ENCODE measurements at regions not wholly inside any gene's neighbourhood (a gene's known extent, or its start where the extent isn't known, plus 50 kb on each side); places are given as distances from the start of the nearest gene placed in this dataset.
"Not testable (repeated sequence)": the region's sequence is repeated elsewhere in the genome, so short reads cannot be mapped to it uniquely, and the experiment has no call there.

DNA sequence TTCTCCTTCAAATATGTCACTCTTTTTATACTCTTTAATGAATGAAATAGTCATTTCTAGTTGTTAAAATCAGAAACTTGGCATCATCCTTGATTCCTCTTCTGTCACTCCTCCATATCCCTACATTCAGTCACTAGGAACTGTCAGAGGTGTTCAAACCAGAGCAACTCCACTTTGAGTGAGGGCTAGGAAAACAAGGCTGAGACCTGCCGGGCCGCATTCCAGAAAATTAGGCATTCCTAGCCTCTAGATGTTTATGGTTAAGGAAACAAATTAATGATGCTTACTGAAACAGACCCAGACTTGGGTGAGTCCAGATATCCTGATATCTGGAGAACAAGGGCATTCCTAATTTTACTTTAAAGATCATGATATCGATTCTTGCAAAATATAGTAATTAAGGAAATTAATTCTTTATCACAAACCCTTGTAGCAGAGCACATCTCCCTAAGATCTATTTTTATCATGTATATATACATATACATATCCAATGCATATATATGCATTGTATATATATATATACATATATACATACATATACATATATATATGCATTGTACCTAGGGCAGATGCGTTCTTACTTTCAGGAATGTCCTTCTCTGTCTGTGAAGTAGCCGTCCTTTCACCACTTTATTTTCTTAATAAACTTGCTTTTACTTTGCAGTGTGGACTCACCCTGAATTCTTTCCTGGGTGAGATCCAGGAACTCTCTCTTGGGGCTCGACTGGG lies 98.4 kb upstream of the GC start:
- H3K9me3 Mint-ChIP-seq = no peaks in the 10 kb centered on the region
- no peaks in the 10 kb centered on the region for H3K27me3 Mint-ChIP-seq
- H3K36me3 Mint-ChIP-seq (ENCODE audit: low read depth) = no peaks in the 10 kb centered on the region
- no peaks in the 10 kb centered on the region for H3K4me1 Mint-ChIP-seq
- no peak for DNase-seq
- H3K27ac Mint-ChIP-seq = no peak overlapping the region
- CTCF ChIA-PET = no interaction called here
- H3K4me3 Mint-ChIP-seq = no peak overlapping the region
- POLR2A ChIA-PET = no interaction called here

DNA sequence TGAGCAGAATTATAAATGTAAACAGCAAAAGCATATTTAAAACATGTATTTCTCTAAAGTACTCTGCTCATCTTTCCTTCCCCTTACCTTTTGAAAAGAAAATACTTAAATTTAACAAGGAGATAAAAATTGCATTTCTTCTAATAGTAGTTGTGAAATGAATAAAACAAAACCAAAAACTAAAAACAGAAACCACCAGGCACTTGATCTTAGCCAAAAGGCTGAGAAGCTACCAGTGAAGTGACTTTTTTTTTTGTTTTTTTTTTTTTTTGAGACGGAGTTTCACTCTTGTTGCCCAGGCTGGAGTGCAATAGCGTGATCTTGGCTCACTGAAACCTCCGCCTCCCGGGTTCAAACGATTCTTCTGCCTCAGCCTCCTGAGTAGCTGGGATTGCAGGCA lies 116.5 kb upstream of the GC start:
- H3K4me3 Mint-ChIP-seq; H3K9me3 Mint-ChIP-seq; H3K27ac Mint-ChIP-seq; H3K4me1 Mint-ChIP-seq; H3K36me3 Mint-ChIP-seq (ENCODE audit: low read depth); DNase-seq; CTCF ChIA-PET; POLR2A ChIA-PET; H3K27me3 Mint-ChIP-seq: not testable (repeated sequence)

DNA sequence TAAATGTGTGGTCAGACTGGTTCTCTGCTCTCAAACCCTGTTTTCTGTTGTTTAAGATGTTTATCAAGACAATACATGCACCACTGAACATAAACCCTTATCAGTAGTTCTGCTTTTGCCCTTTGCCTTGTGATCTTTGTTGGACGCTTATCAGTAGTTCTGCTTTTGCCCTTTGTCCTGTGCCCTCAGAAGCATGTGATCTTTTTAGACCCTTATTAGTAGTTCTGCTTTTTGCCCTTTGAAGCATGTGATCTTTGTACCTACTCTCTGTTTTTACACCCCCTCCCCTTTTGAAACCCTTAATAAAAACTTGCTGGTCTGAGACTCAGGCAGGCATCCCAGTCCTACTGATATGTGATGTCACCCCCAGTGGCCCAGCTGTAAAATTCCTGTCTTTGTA lies 121.7 kb upstream of the GC start:
- CTCF ChIA-PET; H3K4me3 Mint-ChIP-seq; H3K36me3 Mint-ChIP-seq (ENCODE audit: low read depth); POLR2A ChIA-PET; H3K27ac Mint-ChIP-seq; DNase-seq; H3K4me1 Mint-ChIP-seq; H3K27me3 Mint-ChIP-seq; H3K9me3 Mint-ChIP-seq: not testable (repeated sequence)

DNA sequence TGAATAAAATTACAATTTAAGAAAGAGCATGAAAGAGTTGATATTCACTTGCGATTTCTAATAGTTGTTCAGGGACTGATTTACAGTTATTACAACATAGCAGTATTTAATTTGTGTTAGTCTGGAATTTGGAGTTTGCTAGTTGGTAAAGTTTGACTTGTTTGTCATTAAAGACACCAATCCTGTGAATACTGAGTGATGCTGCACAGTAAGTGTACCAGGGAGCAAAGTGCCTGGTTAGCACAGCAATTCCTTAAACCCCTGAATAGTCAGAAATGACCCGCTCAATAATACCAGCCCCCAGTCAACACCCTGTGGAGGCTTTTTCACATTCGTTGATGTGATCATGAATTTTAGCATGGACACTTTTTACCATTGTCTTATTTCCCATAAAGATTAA lies 122.2 kb upstream of the GC start:
- POLR2A ChIA-PET = no interaction called here
- DNase-seq = no peak
- no peak overlapping the region for H3K27ac Mint-ChIP-seq
- H3K27me3 Mint-ChIP-seq = no peaks in the 10 kb centered on the region
- H3K9me3 Mint-ChIP-seq = peaks cover 4% of the 10 kb centered on the region
- H3K4me1 Mint-ChIP-seq = no peaks in the 10 kb centered on the region
- no peak overlapping the region for H3K4me3 Mint-ChIP-seq
- no peaks in the 10 kb centered on the region for H3K36me3 Mint-ChIP-seq (ENCODE audit: low read depth)
- CTCF ChIA-PET = no interaction called here

DNA sequence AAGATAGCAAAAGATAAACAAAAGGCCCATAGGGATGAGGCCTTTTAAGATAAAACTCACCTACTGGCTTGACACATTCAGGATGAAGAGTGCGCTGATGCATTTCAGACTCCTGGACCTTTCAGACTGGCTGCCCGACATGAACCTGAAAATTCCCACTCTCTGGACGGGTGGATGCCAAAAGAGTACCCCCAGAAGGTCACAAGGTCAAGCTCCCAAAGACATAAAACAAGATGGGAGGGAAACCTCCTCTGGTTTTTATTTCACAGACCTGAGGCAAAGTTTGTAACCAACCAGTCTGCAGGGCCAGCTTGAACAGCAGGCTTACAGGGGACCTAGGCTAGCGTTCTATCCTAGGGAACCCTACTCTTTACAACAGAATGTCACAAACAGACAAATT lies 123.2 kb upstream of the GC start:
- DNase-seq = no peak
- POLR2A ChIA-PET = no interaction called here

DNA sequence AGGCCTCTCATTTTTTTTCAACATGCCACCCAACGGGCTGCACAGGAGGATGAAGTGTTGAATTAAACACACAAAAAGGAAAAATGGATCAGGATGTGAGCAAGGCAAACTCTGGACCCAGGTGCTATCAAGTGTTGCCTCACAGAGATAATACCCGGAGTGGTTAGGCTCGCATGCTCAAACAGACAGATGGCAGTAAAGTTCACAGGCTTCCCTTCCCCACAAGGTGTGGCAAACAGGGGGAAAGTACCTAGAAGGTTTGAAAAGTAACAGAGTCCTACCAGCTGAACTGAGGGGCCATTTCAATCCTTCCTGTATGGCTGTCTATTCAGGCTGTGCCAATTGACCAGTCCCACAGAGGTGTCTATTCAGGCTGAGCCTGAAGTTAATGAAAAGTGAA lies 123.9 kb upstream of the GC start:
- ChIA-PET POLR2A (no interaction called here), CTCF (no interaction called here)
- no peaks in the 10 kb centered on the region for H3K36me3 Mint-ChIP-seq (ENCODE audit: low read depth)
- no peak overlapping the region for H3K4me3 Mint-ChIP-seq
- no peaks in the 10 kb centered on the region for H3K4me1 Mint-ChIP-seq
- no peak for DNase-seq
- peaks cover 4% of the 10 kb centered on the region for H3K9me3 Mint-ChIP-seq
- H3K27me3 Mint-ChIP-seq = no peaks in the 10 kb centered on the region
- H3K27ac Mint-ChIP-seq = no peak overlapping the region

More for the DNA sequence above, 123.2 kb upstream of the GC start:
- H3K27ac Mint-ChIP-seq = no peak overlapping the region
- no peaks in the 10 kb centered on the region for H3K4me1 Mint-ChIP-seq
- H3K27me3 Mint-ChIP-seq = no peaks in the 10 kb centered on the region
- no peak overlapping the region for H3K4me3 Mint-ChIP-seq
- CTCF ChIA-PET = no interaction called here
- peaks cover 4% of the 10 kb centered on the region for H3K9me3 Mint-ChIP-seq
- no peaks in the 10 kb centered on the region for H3K36me3 Mint-ChIP-seq (ENCODE audit: low read depth)

DNA sequence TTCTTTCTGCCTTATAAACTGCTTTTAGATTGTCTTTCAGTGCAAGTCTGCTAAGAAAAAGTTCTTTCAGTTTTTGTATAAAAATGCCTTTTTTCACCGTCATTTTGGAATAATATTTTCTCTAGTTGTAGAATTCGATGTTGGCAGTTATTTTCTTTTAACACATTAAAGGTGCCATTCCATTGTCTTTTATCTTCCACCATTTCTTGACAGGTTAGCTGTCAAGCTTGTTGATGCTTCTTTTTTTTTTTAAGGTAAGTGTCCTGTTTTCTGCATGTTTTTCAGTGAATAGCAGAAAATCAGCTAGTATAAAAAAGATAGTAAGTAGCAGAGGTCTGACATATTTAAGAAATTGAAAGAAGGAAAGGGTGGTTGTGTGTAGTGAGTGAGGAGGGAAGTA lies 118.5 kb upstream of the NPFFR2 start:
- CTCF ChIA-PET = no interaction called here
- Mint-ChIP-seq H3K4me3 (no peak overlapping the region), H3K4me1 (no peaks in the 10 kb centered on the region), H3K27me3 (no peaks in the 10 kb centered on the region), H3K9me3 (no peaks in the 10 kb centered on the region), H3K36me3 (ENCODE audit: low read depth) (no peaks in the 10 kb centered on the region), H3K27ac (no peak overlapping the region)
- POLR2A ChIA-PET = no interaction called here
- no peak for DNase-seq

DNA sequence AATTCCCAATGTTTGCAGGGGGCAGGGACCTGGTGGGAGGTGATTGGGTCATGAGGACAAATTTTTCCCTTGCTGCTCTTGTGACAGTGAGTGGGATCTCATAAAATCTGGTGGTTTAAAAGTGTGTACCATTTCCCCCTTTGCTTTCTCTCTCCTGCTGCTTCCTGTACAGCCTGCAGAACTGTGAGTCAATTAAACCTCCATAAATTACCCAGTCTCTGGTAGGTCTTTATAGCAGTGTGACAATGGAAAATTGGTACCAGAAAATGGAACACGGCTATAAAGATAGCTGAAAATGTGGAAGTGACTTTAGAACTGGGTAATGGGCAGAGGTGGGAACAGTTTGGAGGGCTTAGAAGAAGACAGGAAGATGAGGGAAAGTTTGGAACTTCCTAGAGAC lies 108.7 kb upstream of the NPFFR2 start:
- POLR2A ChIA-PET = no interaction called here
- no peaks in the 10 kb centered on the region for H3K36me3 Mint-ChIP-seq (ENCODE audit: low read depth)

DNA sequence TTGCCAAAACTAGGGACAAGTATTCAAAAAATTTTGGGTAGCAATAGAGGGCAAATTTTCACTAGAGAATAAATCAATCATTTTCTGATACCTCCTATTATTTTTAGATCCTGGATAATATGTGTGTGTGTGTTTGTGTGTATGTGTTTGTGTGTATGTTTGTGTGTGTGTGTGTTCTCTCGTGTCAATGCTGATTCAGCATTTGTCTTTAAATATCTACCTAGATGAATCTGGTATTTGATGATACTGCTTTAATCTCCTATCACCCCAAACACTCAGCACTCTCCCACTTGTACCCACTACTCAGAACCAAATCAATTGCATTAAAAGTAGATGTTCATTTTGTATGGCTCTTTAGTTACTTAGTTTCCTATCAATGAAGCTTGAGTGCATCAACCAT lies 101.3 kb upstream of the NPFFR2 start:
- Mint-ChIP-seq H3K36me3 (ENCODE audit: low read depth) (no peaks in the 10 kb centered on the region), H3K4me3 (no peak overlapping the region), H3K9me3 (no peaks in the 10 kb centered on the region), H3K4me1 (no peaks in the 10 kb centered on the region), H3K27ac (no peak overlapping the region), H3K27me3 (no peaks in the 10 kb centered on the region)
- DNase-seq = no peak
- POLR2A ChIA-PET = no interaction called here
- CTCF ChIA-PET = no interaction called here

More for the DNA sequence above, 108.7 kb upstream of the NPFFR2 start:
- Mint-ChIP-seq H3K4me3 (no peak overlapping the region), H3K27ac (no peak overlapping the region), H3K9me3 (no peaks in the 10 kb centered on the region), H3K4me1 (no peaks in the 10 kb centered on the region), H3K27me3 (no peaks in the 10 kb centered on the region)
- CTCF ChIA-PET = interaction anchor here (0.8 kb wide), 1 partner anchor 133 kb away, joined by 3 read pairs; no protein-coding TSS in a partner anchor
- no peak for DNase-seq

DNA sequence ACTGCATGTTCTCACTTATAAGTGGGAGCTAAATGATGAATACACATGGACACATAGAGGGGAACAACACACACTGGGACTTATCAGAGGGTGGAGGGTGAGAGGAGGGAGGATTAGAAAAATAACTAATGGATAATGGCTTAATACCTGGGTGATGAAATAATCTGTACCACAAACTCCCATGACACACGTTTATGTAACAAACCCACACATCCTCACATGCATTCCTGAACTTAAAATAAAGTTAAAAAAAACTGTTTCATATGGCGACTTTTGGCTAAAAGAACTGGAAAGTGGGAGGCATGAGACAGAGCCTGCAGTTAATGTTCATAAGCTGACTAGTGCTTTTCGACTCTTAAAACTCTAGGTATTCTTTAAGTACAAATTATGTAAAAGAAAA lies 98.9 kb upstream of the NPFFR2 start:
- H3K27ac Mint-ChIP-seq = no peak overlapping the region
- POLR2A ChIA-PET = no interaction called here

DNA sequence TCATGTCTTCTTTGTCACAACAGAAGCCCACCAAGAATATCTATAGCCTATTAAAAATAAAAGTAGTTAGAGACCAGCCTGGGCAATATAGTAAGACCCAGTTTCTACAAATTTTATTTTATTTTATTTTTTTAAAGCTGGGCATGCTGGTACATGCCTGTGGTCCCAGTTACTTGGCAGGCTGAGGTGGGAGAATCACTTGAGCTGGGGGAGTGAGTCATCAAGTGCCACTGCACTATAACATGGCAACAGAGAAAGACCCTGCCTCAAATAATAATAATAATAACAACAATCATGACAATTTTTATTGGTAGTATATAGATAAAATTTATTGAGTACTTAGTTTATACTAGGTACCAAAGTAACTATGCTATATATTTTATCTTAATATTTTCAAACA lies 93.0 kb upstream of the NPFFR2 start:
- H3K27ac Mint-ChIP-seq = no peak overlapping the region
- H3K36me3 Mint-ChIP-seq (ENCODE audit: low read depth) = no peaks in the 10 kb centered on the region
- POLR2A ChIA-PET = no interaction called here
- CTCF ChIA-PET = no interaction called here
- H3K27me3 Mint-ChIP-seq = no peaks in the 10 kb centered on the region
- H3K9me3 Mint-ChIP-seq = no peaks in the 10 kb centered on the region
- DNase-seq = no peak
- no peaks in the 10 kb centered on the region for H3K4me1 Mint-ChIP-seq
- H3K4me3 Mint-ChIP-seq = no peak overlapping the region

More for the DNA sequence above, 98.9 kb upstream of the NPFFR2 start:
- DNase-seq = no peak
- CTCF ChIA-PET = no interaction called here
- H3K9me3 Mint-ChIP-seq = no peaks in the 10 kb centered on the region
- no peaks in the 10 kb centered on the region for H3K4me1 Mint-ChIP-seq
- H3K36me3 Mint-ChIP-seq (ENCODE audit: low read depth) = no peaks in the 10 kb centered on the region
- no peak overlapping the region for H3K4me3 Mint-ChIP-seq
- H3K27me3 Mint-ChIP-seq = no peaks in the 10 kb centered on the region

DNA sequence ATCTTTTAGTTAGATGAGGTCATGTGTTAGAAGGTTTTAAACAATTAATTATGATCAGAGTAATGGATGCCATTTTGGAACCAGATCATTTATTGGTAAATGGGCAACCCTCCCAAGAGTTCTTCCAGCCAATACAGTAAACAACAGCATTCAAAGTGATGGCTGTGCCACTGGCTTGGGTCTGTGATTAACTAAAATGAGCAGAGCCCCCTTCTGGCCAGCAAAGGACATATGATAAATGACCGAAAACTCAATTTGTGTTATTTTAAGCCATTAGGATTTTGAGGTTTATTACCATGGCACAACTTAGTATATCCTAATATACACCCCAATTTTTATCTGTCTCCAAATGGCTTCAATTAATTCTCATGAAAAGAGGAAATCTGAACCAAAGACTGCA lies 90.8 kb upstream of the NPFFR2 start:
- CTCF ChIA-PET = no interaction called here

DNA sequence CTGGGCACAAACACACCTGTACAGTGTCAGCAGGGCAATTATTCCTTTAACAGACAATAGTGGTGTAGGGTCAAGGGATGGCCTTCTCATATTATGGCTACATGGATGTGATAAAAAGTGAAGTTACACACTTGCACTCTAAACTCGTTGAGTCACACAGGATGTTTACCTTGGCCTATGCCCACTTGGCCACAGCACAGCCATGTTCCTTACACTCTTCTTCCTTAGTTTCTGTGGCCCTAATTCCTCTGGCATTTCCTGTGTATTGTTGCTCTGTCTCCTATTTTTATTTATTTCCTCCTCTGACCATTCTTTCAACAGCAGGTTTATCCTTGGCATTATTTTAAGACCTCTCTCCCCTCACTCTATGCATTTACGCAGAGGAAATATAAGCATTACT lies 86.8 kb upstream of the NPFFR2 start:
- peaks cover 9% of the 10 kb centered on the region for H3K9me3 Mint-ChIP-seq
- H3K27ac Mint-ChIP-seq = no peak overlapping the region
- no peaks in the 10 kb centered on the region for H3K4me1 Mint-ChIP-seq
- no peak for DNase-seq
- POLR2A ChIA-PET = no interaction called here
- no peaks in the 10 kb centered on the region for H3K36me3 Mint-ChIP-seq (ENCODE audit: low read depth)
- no peaks in the 10 kb centered on the region for H3K27me3 Mint-ChIP-seq
- no peak overlapping the region for H3K4me3 Mint-ChIP-seq
- CTCF ChIA-PET = no interaction called here

More for the DNA sequence above, 90.8 kb upstream of the NPFFR2 start:
- no peak overlapping the region for H3K27ac Mint-ChIP-seq
- H3K4me1 Mint-ChIP-seq = no peaks in the 10 kb centered on the region
- H3K9me3 Mint-ChIP-seq = peaks cover 4% of the 10 kb centered on the region
- no peak for DNase-seq
- H3K27me3 Mint-ChIP-seq = no peaks in the 10 kb centered on the region
- POLR2A ChIA-PET = no interaction called here
- H3K36me3 Mint-ChIP-seq (ENCODE audit: low read depth) = no peaks in the 10 kb centered on the region
- H3K4me3 Mint-ChIP-seq = no peak overlapping the region

DNA sequence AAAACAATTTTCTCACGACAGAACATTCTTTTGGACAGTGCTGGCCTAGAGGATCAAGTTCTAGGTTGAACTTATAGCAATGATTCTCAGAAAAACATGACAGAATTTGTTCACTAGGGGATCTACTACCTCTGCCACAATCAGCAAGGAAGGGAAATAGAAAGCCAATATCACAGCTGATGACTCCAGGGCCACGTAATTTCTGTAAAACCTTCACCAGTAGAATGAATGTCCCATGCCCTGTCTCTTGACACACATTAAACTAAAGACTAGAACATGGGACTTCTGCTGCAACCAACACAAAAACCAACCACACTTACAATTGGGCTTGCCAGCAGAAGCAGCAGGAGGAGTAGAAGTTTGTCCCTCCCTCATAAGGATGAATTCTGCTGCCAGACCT lies 86.0 kb upstream of the NPFFR2 start:
- Mint-ChIP-seq H3K27ac (no peak overlapping the region), H3K4me3 (no peak overlapping the region), H3K9me3 (peaks cover 11% of the 10 kb centered on the region), H3K36me3 (ENCODE audit: low read depth) (no peaks in the 10 kb centered on the region), H3K4me1 (no peaks in the 10 kb centered on the region), H3K27me3 (no peaks in the 10 kb centered on the region)
- no peak for DNase-seq
- CTCF ChIA-PET = no interaction called here
- POLR2A ChIA-PET = no interaction called here

Data from activated CD4-positive, alpha-beta T cell treated with anti-CD3 and anti-CD28 coated beads, Interleukin-2, amount 10 ng/mL, durations not matched to agents 7 days and 5 days (primary cell).